Thyroid gland (tissue), 4 donors: ENCODE measurements at regions not wholly inside any gene's neighbourhood (a gene's known extent, or its start where the extent isn't known, plus 50 kb on each side); places are given as distances from the start of the nearest gene placed in this dataset.

Experiments
- DNase-seq, 2 donors: peaks; one replicate each; pipeline ENCODE4 v3.0.0-alpha.2; 2019
- H3K27ac ChIP-seq, 3 donors: fragments of 200-600 bp; sonication (generic); 1 replicate in 2 of 3; 2 replicates in 1 of 3; pipeline ENCODE4 v1.5.1; 2016 to 2019; ENCODE audit warnings: mild to moderate bottlenecking in 1 of 3, moderate library complexity in 1 of 3
- H3K27me3 ChIP-seq: fragments of 200-600 bp; sonication (generic); one replicate; pipeline ENCODE4 v1.5.1; 2019
- H3K36me3 ChIP-seq, 2 donors: fragments of 200-600 bp; sonication (generic); one replicate each; pipeline ENCODE4 v1.5.1; 2016 to 2019
- H3K4me1 ChIP-seq, 2 donors: fragments of 200-600 bp; sonication (generic); one replicate each; pipeline ENCODE4 v1.5.1; 2017 to 2019
- H3K4me3 ChIP-seq, 3 donors: fragments of 200-600 bp; sonication (generic); replicated peaks in 1 of 3; 1 replicate in 2 of 3; 2 replicates in 1 of 3; pipeline ENCODE4 v1.5.1; 2016; ENCODE audit warnings: mild to moderate bottlenecking in 1 of 3
- H3K9me3 ChIP-seq: fragments of 200-600 bp; sonication (generic); one replicate; pipeline ENCODE4 v1.5.1; 2017
- POLR2A ChIP-seq, 2 donors: fragments of 450-650 bp; IDR thresholded peaks; one replicate each; pipeline ENCODE4 v1.6.1; 2017; ENCODE audit warnings: antibody characterized with exemption in 2 of 2, mild to moderate bottlenecking in 2 of 2, moderate library complexity in 1 of 2
- WGBS, 2 donors: methylation state at CpG; one replicate each; pipeline ENCODE4 v1.1.5; 2017; 5-methylcytosine and 5-hydroxymethylcytosine counted together
- intact Hi-C: fragments of 100-400 bp; cut with DNase I; formaldehyde crosslinking; loops from one replicate; pipeline ENCODE4 v1.15.1; 2023
- TF ChIP-seq, protein P1 (sequence below), 6 experiments: fragments of 200-600 bp in 3 of 6; fragments of 450-650 bp in 3 of 6; sonication (generic) in 3 of 6; IDR thresholded peaks; one replicate each; pipeline ENCODE4 v1.5.1; 2016 to 2019; ENCODE audit warnings: antibody characterized with exemption in 6 of 6, mild to moderate bottlenecking in 2 of 6, inconsistent platforms in 1 of 6, moderate library complexity in 1 of 6

- Histone ChIP-seq H3K36me3 (no peaks in the 10 kb centered on the region), H3K27ac (no peak overlapping the region), H3K27me3 (no peaks in the 10 kb centered on the region), H3K4me1 (no peaks in the 10 kb centered on the region), H3K9me3 (no peaks in the 10 kb centered on the region), H3K4me3 (no peak overlapping the region)
- DNase-seq, result no peak
- intact Hi-C loops, result no loop called here
- WGBS, 2 donors, result 56 to 61% methylated on average over 7 of the region's 7 CpGs
- TF ChIP-seq, protein P1, sequence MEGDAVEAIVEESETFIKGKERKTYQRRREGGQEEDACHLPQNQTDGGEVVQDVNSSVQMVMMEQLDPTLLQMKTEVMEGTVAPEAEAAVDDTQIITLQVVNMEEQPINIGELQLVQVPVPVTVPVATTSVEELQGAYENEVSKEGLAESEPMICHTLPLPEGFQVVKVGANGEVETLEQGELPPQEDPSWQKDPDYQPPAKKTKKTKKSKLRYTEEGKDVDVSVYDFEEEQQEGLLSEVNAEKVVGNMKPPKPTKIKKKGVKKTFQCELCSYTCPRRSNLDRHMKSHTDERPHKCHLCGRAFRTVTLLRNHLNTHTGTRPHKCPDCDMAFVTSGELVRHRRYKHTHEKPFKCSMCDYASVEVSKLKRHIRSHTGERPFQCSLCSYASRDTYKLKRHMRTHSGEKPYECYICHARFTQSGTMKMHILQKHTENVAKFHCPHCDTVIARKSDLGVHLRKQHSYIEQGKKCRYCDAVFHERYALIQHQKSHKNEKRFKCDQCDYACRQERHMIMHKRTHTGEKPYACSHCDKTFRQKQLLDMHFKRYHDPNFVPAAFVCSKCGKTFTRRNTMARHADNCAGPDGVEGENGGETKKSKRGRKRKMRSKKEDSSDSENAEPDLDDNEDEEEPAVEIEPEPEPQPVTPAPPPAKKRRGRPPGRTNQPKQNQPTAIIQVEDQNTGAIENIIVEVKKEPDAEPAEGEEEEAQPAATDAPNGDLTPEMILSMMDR (IDR thresholded peaks at IDR 0.05), result no peak
- no peak for TF ChIP-seq POLR2A (IDR thresholded peaks at IDR 0.05)
Measured at GRCh38 chr11:116353589-116353988, 419.2 kb downstream of the BUD13 start.

DNA sequence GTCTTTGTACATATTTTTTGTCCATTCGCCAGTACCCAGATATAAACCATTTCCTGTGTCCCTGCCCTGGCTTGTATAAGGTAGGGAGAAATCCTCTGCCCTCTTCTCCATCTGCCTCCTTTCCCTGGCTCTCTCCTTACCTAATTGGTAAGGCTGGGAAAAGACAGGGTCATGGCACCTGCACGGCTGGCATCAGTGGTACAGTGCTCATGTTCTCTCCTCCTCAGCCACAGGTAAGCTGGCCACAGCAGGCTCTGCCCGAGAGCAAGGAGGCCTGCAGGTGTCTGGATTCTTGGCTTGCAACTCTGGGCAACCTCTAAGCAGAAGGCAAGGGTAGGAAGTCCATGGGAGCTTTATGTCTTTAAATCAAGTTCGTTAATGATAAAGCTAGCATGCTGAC lies 419.9 kb downstream of the BUD13 start:
- intact Hi-C loops, result no loop called here
- TF ChIP-seq, protein P1 (IDR thresholded peaks at IDR 0.05), result no peak
- no peak for TF ChIP-seq POLR2A (IDR thresholded peaks at IDR 0.05)
- Histone ChIP-seq H3K27ac (no peak overlapping the region), H3K36me3 (no peaks in the 10 kb centered on the region), H3K4me3 (no peak overlapping the region), H3K9me3 (no peaks in the 10 kb centered on the region), H3K27me3 (no peaks in the 10 kb centered on the region), H3K4me1 (no peaks in the 10 kb centered on the region)
- DNase-seq, result no peak
- 81 to 86% methylated on average over 4 of the region's 4 CpGs for WGBS, 2 donors

- no peak overlapping the region for H3K27ac ChIP-seq
- 28 to 36% methylated on average over 1 of the region's 1 CpG for WGBS, 2 donors
- H3K9me3 ChIP-seq, result no peaks in the 10 kb centered on the region
- intact Hi-C loops, result no loop called here
- H3K4me1 ChIP-seq, result no peaks in the 10 kb centered on the region
- no peaks in the 10 kb centered on the region for H3K27me3 ChIP-seq
- no peak overlapping the region for H3K4me3 ChIP-seq
- TF ChIP-seq POLR2A (IDR thresholded peaks at IDR 0.05), result no peak
- TF ChIP-seq, protein P1 (IDR thresholded peaks at IDR 0.05), result no peak
- no peak for DNase-seq
- no peaks in the 10 kb centered on the region for H3K36me3 ChIP-seq
Measured at GRCh38 chr11:116348226-116348625, 424.6 kb downstream of the BUD13 start.

DNA sequence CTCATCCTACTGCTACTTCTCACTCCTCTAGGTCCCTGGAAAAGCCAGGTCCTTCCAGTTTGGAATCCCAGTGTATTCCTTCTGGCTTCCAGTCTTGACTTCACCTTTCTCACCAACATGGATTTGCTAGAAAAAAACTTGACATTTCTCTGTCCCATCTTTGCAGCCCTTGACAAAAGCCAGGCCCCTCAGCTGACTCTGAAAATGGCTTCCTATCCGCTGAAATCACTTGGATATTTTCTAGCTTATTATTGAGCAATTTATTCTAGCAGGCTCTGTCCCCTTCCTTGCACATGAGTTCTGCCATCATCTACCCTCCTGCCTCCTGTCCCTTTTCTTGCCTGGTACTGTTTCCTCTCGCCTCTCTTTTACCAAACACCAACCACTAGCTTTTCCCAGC lies 427.2 kb downstream of the BUD13 start:
- no peaks in the 10 kb centered on the region for H3K4me1 ChIP-seq
- no peak for DNase-seq
- no peak overlapping the region for H3K4me3 ChIP-seq
- WGBS, 2 donors, result 77 to 87% methylated on average over 2 of the region's 2 CpGs
- H3K9me3 ChIP-seq, result no peaks in the 10 kb centered on the region
- intact Hi-C loops, result no loop called here
- TF ChIP-seq, protein P1 (IDR thresholded peaks at IDR 0.05), result no peak
- TF ChIP-seq POLR2A (IDR thresholded peaks at IDR 0.05), result no peak
- H3K27ac ChIP-seq, result no peak overlapping the region
- no peaks in the 10 kb centered on the region for H3K36me3 ChIP-seq
- H3K27me3 ChIP-seq, result no peaks in the 10 kb centered on the region

- Histone ChIP-seq H3K9me3 (no peaks in the 10 kb centered on the region), H3K36me3 (no peaks in the 10 kb centered on the region), H3K4me1 (no peaks in the 10 kb centered on the region), H3K27ac (no peak overlapping the region), H3K27me3 (no peaks in the 10 kb centered on the region), H3K4me3 (no peak overlapping the region)
- no peak for TF ChIP-seq POLR2A (IDR thresholded peaks at IDR 0.05)
- TF ChIP-seq, protein P1 (IDR thresholded peaks at IDR 0.05), result no peak
- no peak for DNase-seq
- intact Hi-C loops, result no loop called here
- 39 to 41% methylated on average over 5 of the region's 5 CpGs for WGBS, 2 donors
Measured at GRCh38 chr11:116344601-116345000, 428.2 kb downstream of the BUD13 start.
